ENCODE measurements at regions not wholly inside any gene's neighbourhood (a gene's known extent, or its start where the extent isn't known, plus 50 kb on each side); places are given as distances from the start of the nearest gene placed in this dataset.

DNA sequence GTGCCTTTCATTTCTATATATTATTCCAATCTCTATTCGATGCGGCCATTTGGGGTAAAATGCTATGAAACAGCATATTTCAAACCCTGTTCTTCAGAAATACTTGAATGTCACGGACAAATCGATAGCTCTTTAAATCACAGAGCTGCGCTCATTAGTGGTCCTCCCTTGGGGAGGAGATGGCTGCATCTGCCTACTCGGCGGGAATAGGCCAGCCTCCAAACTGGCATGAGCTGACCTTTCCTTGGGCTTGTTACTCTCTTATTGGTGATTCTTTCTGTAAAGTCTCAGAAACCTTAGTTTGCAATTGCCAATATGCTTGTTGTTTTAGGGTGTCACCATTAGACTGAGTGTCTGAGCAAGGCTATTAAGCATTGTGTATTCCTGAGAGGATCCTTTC is 120.9 kb downstream of the BDH1 start:
- DNase-seq (ENCODE audit: low read depth, low spot score) = no peak
- intact Hi-C loops (cut with micrococcal nuclease; ENCODE audit: unreplicated experiment) (no loop called here), in situ Hi-C loops (cut with MboI) (no loop called here)
- H3K4me3 ChIP-seq = no peak overlapping the region
- H3K27ac ChIP-seq (ENCODE audit: control insufficient read depth, insufficient read depth) = no peak overlapping the region
- BruUV-seq (replicated peaks) = no TSS peak
- H3K27me3 ChIP-seq (replicated peaks in 1 of 2; ENCODE audit: control insufficient read depth in 2 of 2, insufficient read depth in 2 of 2, low read length in 1 of 2) = no peaks in the 10 kb centered on the region
- TF ChIP-seq SREBF2 (IDR thresholded peaks at IDR 0.05; ENCODE audit: low read length) (no peak), CEBPB (IDR thresholded peaks at IDR 0.05; ENCODE audit: borderline replicate concordance in 1 of 2, low read depth in 2 of 2, low read length in 2 of 2) (no peak), ZNF217 (IDR thresholded peaks at IDR 0.05) (no peak), GATAD2B (conservative IDR thresholded peaks at IDR 0.05; ENCODE audit: low read depth) (no peak), EED (IDR thresholded peaks at IDR 0.05; ENCODE audit: low read depth) (no peak), MEF2B (IDR thresholded peaks at IDR 0.05; ENCODE audit: partially characterized antibody, poor library complexity, severe bottlenecking) (no peak), CHD2 (IDR thresholded peaks at IDR 0.05; ENCODE audit: borderline replicate concordance, low read depth, low read length) (no peak)
- H3K9me3 ChIP-seq (replicated peaks; ENCODE audit: control insufficient read depth, insufficient read depth, low read length) = no peaks in the 10 kb centered on the region
- FAIRE-seq = no peak
- 88% methylated on average over 7 of the region's 7 CpGs for WGBS (ENCODE audit: insufficient coverage, insufficient replicate concordance, low lambda C conversion rate, missing lambda C conversion rate)
- no peak overlapping the region for H2AFZ ChIP-seq (ENCODE audit: control insufficient read depth, low read depth, low read length)
- no peak overlapping the region for H3K4me2 ChIP-seq (ENCODE audit: control insufficient read depth, insufficient read depth)
- ChIA-PET POLR2A (no interaction called here), RAD21 (ENCODE audit: unreplicated experiment) (no interaction called here), CTCF (no interaction called here), SMC1A (ENCODE audit: uncharacterized antibody, unreplicated experiment) (interaction anchor here (0.7 to 1.1 kb wide), 3 partner anchors 40 to 178 kb away, joined by 3 read pairs; no protein-coding TSS in a partner anchor)
- H3K79me2 ChIP-seq (ENCODE audit: control insufficient read depth, insufficient read depth, low read length) = no peaks in the 10 kb centered on the region
- ATAC-seq = no peak
- no peaks in the 10 kb centered on the region for H4K20me1 ChIP-seq (ENCODE audit: control insufficient read depth, insufficient read depth)
- H3K4me1 ChIP-seq (ENCODE audit: control insufficient read depth, insufficient read depth, low read length) = no peaks in the 10 kb centered on the region
- H3K9ac ChIP-seq (ENCODE audit: control insufficient read depth, insufficient read depth, low read length) = no peak overlapping the region
- H3K36me3 ChIP-seq (ENCODE audit: control insufficient read depth in 2 of 2, insufficient read depth in 2 of 2, low read length in 1 of 2) = no peaks in the 10 kb centered on the region

DNA sequence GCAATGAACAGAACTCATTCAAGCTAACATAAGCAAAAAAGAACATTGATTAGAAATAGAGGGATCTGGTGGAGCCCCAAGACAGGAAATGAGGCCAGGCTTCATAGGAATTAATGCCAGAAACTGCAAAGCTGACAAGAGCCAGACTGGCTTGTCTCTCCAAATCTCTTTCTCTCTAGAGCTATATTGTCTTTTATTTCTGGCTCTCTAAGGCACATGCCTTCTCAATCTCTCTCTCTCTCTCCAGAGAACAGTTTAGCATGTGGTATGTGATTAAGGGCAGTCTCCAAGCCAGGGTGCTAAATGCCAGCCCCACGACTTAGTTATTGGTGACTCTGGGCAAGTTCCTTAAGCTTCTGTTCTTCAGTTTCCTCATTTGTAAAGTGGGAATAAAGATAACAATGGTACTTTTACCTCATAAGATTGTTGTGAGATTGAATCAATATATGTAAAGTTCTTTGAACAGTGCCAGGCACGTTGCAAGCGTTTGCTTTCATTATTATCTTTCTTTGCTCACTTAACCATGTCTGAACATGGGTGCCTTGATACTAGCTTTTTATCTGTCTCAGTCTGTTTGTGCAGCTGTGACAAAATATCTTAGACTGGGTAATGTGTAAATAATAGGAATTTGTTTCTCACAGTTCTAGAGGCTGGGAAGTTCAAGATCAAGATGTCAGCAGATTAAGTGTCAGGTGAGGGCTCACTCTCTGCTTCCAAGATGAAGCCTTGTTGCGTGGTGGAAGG is 123.2 kb downstream of the BDH1 start:
- no peaks in the 10 kb centered on the region for H4K20me1 ChIP-seq (ENCODE audit: control insufficient read depth, insufficient read depth)
- ChIA-PET RAD21 (ENCODE audit: unreplicated experiment) (no interaction called here), CTCF (interaction anchor here (0.8 kb wide), 1 partner anchor 21 kb away, joined by 3 read pairs; no protein-coding TSS in a partner anchor), SMC1A (ENCODE audit: uncharacterized antibody, unreplicated experiment) (no interaction called here), POLR2A (interaction anchor here (0.6 to 1.1 kb wide), 2 partner anchors 9 to 430 kb away, joined by 4 to 5 read pairs; no protein-coding TSS in a partner anchor)
- no peak overlapping the region for H3K4me3 ChIP-seq
- BruUV-seq (replicated peaks) = no TSS peak
- FAIRE-seq (no peak), ATAC-seq (no peak), DNase-seq (ENCODE audit: low read depth, low spot score) (no peak)
- intact Hi-C loops (cut with micrococcal nuclease; ENCODE audit: unreplicated experiment) (no loop called here), in situ Hi-C loops (cut with MboI) (no loop called here)
- no peaks in the 10 kb centered on the region for H3K27me3 ChIP-seq (replicated peaks in 1 of 2; ENCODE audit: control insufficient read depth in 2 of 2, insufficient read depth in 2 of 2, low read length in 1 of 2)
- H3K9ac ChIP-seq (ENCODE audit: control insufficient read depth, insufficient read depth, low read length) = no peak overlapping the region
- no peak overlapping the region for H3K4me2 ChIP-seq (ENCODE audit: control insufficient read depth, insufficient read depth)
- H3K9me3 ChIP-seq (replicated peaks; ENCODE audit: control insufficient read depth, insufficient read depth, low read length) = no peaks in the 10 kb centered on the region
- no peak overlapping the region for H2AFZ ChIP-seq (ENCODE audit: control insufficient read depth, low read depth, low read length)
- H3K4me1 ChIP-seq (ENCODE audit: control insufficient read depth, insufficient read depth, low read length) = no peaks in the 10 kb centered on the region
- no peak overlapping the region for H3K27ac ChIP-seq (ENCODE audit: control insufficient read depth, insufficient read depth)
- H3K36me3 ChIP-seq (ENCODE audit: control insufficient read depth in 2 of 2, insufficient read depth in 2 of 2, low read length in 1 of 2) = no peaks in the 10 kb centered on the region
- WGBS (ENCODE audit: insufficient coverage, insufficient replicate concordance, low lambda C conversion rate, missing lambda C conversion rate) = 20% methylated on average over 4 of the region's 4 CpGs
- no peaks in the 10 kb centered on the region for H3K79me2 ChIP-seq (ENCODE audit: control insufficient read depth, insufficient read depth, low read length)
- TF ChIP-seq, protein P1, sequence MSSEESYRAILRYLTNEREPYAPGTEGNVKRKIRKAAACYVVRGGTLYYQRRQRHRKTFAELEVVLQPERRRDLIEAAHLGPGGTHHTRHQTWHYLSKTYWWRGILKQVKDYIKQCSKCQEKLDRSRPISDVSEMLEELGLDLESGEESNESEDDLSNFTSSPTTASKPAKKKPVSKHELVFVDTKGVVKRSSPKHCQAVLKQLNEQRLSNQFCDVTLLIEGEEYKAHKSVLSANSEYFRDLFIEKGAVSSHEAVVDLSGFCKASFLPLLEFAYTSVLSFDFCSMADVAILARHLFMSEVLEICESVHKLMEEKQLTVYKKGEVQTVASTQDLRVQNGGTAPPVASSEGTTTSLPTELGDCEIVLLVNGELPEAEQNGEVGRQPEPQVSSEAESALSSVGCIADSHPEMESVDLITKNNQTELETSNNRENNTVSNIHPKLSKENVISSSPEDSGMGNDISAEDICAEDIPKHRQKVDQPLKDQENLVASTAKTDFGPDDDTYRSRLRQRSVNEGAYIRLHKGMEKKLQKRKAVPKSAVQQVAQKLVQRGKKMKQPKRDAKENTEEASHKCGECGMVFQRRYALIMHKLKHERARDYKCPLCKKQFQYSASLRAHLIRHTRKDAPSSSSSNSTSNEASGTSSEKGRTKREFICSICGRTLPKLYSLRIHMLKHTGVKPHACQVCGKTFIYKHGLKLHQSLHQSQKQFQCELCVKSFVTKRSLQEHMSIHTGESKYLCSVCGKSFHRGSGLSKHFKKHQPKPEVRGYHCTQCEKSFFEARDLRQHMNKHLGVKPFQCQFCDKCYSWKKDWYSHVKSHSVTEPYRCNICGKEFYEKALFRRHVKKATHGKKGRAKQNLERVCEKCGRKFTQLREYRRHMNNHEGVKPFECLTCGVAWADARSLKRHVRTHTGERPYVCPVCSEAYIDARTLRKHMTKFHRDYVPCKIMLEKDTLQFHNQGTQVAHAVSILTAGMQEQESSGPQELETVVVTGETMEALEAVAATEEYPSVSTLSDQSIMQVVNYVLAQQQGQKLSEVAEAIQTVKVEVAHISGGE (CRISPR knock-in tag; IDR thresholded peaks at IDR 0.05) = no peak
- TF ChIP-seq IKZF2 (IDR thresholded peaks at IDR 0.05) (no peak), FOXM1 (IDR thresholded peaks at IDR 0.05; ENCODE audit: low read depth, low read length) (no peak), RB1 (IDR thresholded peaks at IDR 0.05; ENCODE audit: borderline replicate concordance) (no peak)

Measured in GM12878 (cell line).